H9 (cell line): ENCODE measurements at regions not wholly inside any gene's neighbourhood (a gene's known extent, or its start where the extent isn't known, plus 50 kb on each side); places are given as distances from the start of the nearest gene placed in this dataset.

Experiments used
- DNase-seq: peaks from one replicate; pipeline ENCODE4 v3.0.0-alpha.2; 2017
- H2AFZ ChIP-seq: one replicate; pipeline ENCODE4 v1.6.1; 2013; ENCODE audit warnings: mild to moderate bottlenecking, low read length, control low read depth, moderate library complexity
- H2AK5ac ChIP-seq: 2 replicates; pipeline ENCODE4 v1.6.1; 2013; ENCODE audit warnings: low read length, control low read depth, mixed read lengths; ENCODE audit not compliant: insufficient read length
- H2BK120ac ChIP-seq: one replicate; pipeline ENCODE4 v1.6.1; 2013; ENCODE audit warnings: low read depth, mild to moderate bottlenecking, low read length, control low read depth, inconsistent platforms; ENCODE audit not compliant: poor library complexity, severe bottlenecking
- H2BK12ac ChIP-seq: 2 replicates; pipeline ENCODE4 v1.6.1; 2013; ENCODE audit warnings: low read length, control low read depth, mixed read lengths, low read depth; ENCODE audit not compliant: insufficient read length
- H2BK15ac ChIP-seq: 2 replicates; pipeline ENCODE4 v1.6.1; 2013; ENCODE audit warnings: low read depth, low read length, control low read depth
- H2BK20ac ChIP-seq: one replicate; pipeline ENCODE4 v1.6.1; 2013; ENCODE audit warnings: low read depth, mild to moderate bottlenecking, low read length, control low read depth, inconsistent platforms; ENCODE audit not compliant: poor library complexity, severe bottlenecking
- H2BK5ac ChIP-seq: 2 replicates; pipeline ENCODE4 v1.6.1; 2013; ENCODE audit warnings: low read length, control low read depth, mixed read lengths; ENCODE audit not compliant: insufficient read length
- H3K14ac ChIP-seq: 2 replicates; pipeline ENCODE4 v1.6.1; 2013; ENCODE audit warnings: low read length, control low read depth; ENCODE audit not compliant: insufficient read depth
- H3K18ac ChIP-seq: 2 replicates; pipeline ENCODE4 v1.6.1; 2013; ENCODE audit warnings: low read depth, mild to moderate bottlenecking, mixed read lengths, low read length, control low read depth; ENCODE audit not compliant: insufficient read length
- H3K23ac ChIP-seq: 2 replicates; pipeline ENCODE4 v1.6.1; 2013; ENCODE audit warnings: low read length, control low read depth, mixed read lengths, low read depth; ENCODE audit not compliant: insufficient read length
- H3K23me2 ChIP-seq: 2 replicates; pipeline ENCODE4 v1.6.1; 2013; ENCODE audit warnings: low read depth, mild to moderate bottlenecking, mixed read lengths, low read length, control low read depth; ENCODE audit not compliant: insufficient read length, poor library complexity, severe bottlenecking
- H3K27ac ChIP-seq: 2 replicates; pipeline ENCODE4 v1.5.1; 2013; ENCODE audit warnings: low read length, control low read depth, mixed read lengths, low read depth; ENCODE audit not compliant: insufficient read length
- H3K27me3 ChIP-seq: 2 replicates; pipeline ENCODE4 v1.6.1; 2013; ENCODE audit warnings: low read length, control low read depth, inconsistent platforms; ENCODE audit not compliant: insufficient read depth
- H3K4ac ChIP-seq: 2 replicates; pipeline ENCODE4 v1.6.1; 2013; ENCODE audit warnings: low read depth, mild to moderate bottlenecking, control low read depth, inconsistent platforms, low read length, moderate library complexity
- H3K4me1 ChIP-seq: 2 replicates; pipeline ENCODE4 v1.6.1; 2013; ENCODE audit warnings: low read length, control low read depth, inconsistent platforms; ENCODE audit not compliant: insufficient read depth
- H3K4me2 ChIP-seq: 2 replicates; pipeline ENCODE4 v1.6.1; 2013; ENCODE audit warnings: low read length, control low read depth, mixed read lengths; ENCODE audit not compliant: insufficient read length, insufficient read depth
- H3K56ac ChIP-seq: 2 replicates; pipeline ENCODE4 v1.6.1; 2013; ENCODE audit warnings: low read depth, mild to moderate bottlenecking, mixed read lengths, low read length, control low read depth; ENCODE audit not compliant: insufficient read length
- H3K79me1 ChIP-seq: 2 replicates; pipeline ENCODE4 v1.6.1; 2013; ENCODE audit warnings: low read depth, mild to moderate bottlenecking, moderate library complexity, low read length, control low read depth, inconsistent platforms; ENCODE audit not compliant: insufficient read depth, poor library complexity, severe bottlenecking
- H3K79me2 ChIP-seq: 2 replicates; pipeline ENCODE4 v1.6.1; 2013; ENCODE audit warnings: low read length, control low read depth, inconsistent platforms; ENCODE audit not compliant: insufficient read depth
- H3K9ac ChIP-seq: 2 replicates; pipeline ENCODE4 v1.6.1; 2013; ENCODE audit warnings: low read length, control low read depth, mixed read lengths; ENCODE audit not compliant: insufficient read length; ENCODE audit errors: extremely low read depth
- H3K9me3 ChIP-seq: one replicate; pipeline ENCODE4 v1.6.1; 2013; ENCODE audit warnings: low read depth, low read length, inconsistent platforms; ENCODE audit not compliant: control insufficient read depth
- H3T11ph ChIP-seq: one replicate; pipeline ENCODE4 v1.6.1; 2013; ENCODE audit warnings: mild to moderate bottlenecking, low read length, control low read depth, inconsistent platforms
- H4K20me1 ChIP-seq: one replicate; pipeline ENCODE4 v1.6.1; 2013; ENCODE audit not compliant: control insufficient read depth, insufficient read length, insufficient read depth
- H4K5ac ChIP-seq: 2 replicates; pipeline ENCODE4 v1.6.1; 2013; ENCODE audit warnings: low read depth, mild to moderate bottlenecking, mixed read lengths, low read length, control low read depth; ENCODE audit not compliant: insufficient read length
- H4K8ac ChIP-seq: replicated peaks from 2 replicates; pipeline ENCODE4 v1.6.1; 2013; ENCODE audit warnings: low read length, control low read depth, mixed read lengths, low read depth; ENCODE audit not compliant: insufficient read length
- H4K91ac ChIP-seq: 2 replicates; pipeline ENCODE4 v1.6.1; 2013; ENCODE audit warnings: low read depth, mild to moderate bottlenecking, moderate library complexity, mixed read lengths, low read length, control low read depth; ENCODE audit not compliant: insufficient read length
- H3K27ac Mint-ChIP-seq, 3 experiments: 2 replicates in 2 of 3; 3 replicates in 1 of 3; pipeline ENCODE4 v1.8.0; 2020 to 2021; ENCODE audit warnings: mixed read lengths in 3 of 3, mild to moderate bottlenecking in 1 of 3, moderate library complexity in 1 of 3
- H3K27me3 Mint-ChIP-seq: 2 replicates; pipeline ENCODE4 v1.8.0; 2021; ENCODE audit warnings: low read depth, mild to moderate bottlenecking, moderate library complexity, mixed read lengths
- H3K36me3 Mint-ChIP-seq, 3 experiments: 2 replicates in 2 of 3; 3 replicates in 1 of 3; pipeline ENCODE4 v1.8.0; 2020 to 2021; ENCODE audit warnings: low read depth in 3 of 3, mixed read lengths in 3 of 3; ENCODE audit not compliant: insufficient read depth in 1 of 3
- H3K4me1 Mint-ChIP-seq, 2 experiments: 2 replicates each; pipeline ENCODE4 v1.8.0; 2020; ENCODE audit warnings: mixed read lengths in 2 of 2
- H3K4me3 Mint-ChIP-seq, 2 experiments: 2 replicates in 1 of 2; 3 replicates in 1 of 2; pipeline ENCODE4 v1.8.0; 2020 to 2021; ENCODE audit warnings: mild to moderate bottlenecking in 2 of 2, mixed read lengths in 2 of 2, moderate library complexity in 1 of 2
- H3K9me3 Mint-ChIP-seq, 2 experiments: 2 replicates in 1 of 2; 3 replicates in 1 of 2; pipeline ENCODE4 v1.8.0; 2020; ENCODE audit warnings: mild to moderate bottlenecking in 2 of 2, mixed read lengths in 2 of 2, moderate library complexity in 1 of 2
- CTCF ChIP-seq: fragments of 200-600 bp; sonication (generic); conservative IDR thresholded peaks from 3 replicates; pipeline ENCODE4 v1.8.0; 2021; ENCODE audit warnings: antibody characterized with exemption, mild to moderate bottlenecking
- WGBS: extraction: QIAGEN DNeasy Blood & Tissue Kit; methylation state at CpG from one replicate; pipeline ENCODE4 v1.1.7; 2013; ENCODE audit warnings: missing lambda C conversion rate, low lambda C conversion rate, mixed read lengths; ENCODE audit not compliant: insufficient read length; ENCODE audit errors: extremely low coverage; 5-methylcytosine and 5-hydroxymethylcytosine counted together

GRCh38 chr10:65341323-65341925, 1584.4 kb upstream of the LRRTM3 start:
- H3K23ac ChIP-seq: no peak overlapping the region
- no peak overlapping the region for H3K56ac ChIP-seq
- Mint-ChIP-seq H3K27me3 (no peaks in the 10 kb centered on the region), H3K9me3 (no peaks in the 10 kb centered on the region), H3K36me3 (no peaks in the 10 kb centered on the region), H3K27ac (no peak overlapping the region), H3K4me1 (no peaks in the 10 kb centered on the region), H3K4me3 (no peak overlapping the region)
- no peak overlapping the region for H3K9ac ChIP-seq
- no peak overlapping the region for H2BK15ac ChIP-seq
- H4K91ac ChIP-seq: no peak overlapping the region
- H4K20me1 ChIP-seq: no peaks in the 10 kb centered on the region
- no peak overlapping the region for H4K8ac ChIP-seq
- no peaks in the 10 kb centered on the region for H3K79me2 ChIP-seq
- no peak overlapping the region for H3K27ac ChIP-seq
- H2BK5ac ChIP-seq: no peak overlapping the region
- H3K14ac ChIP-seq: no peak overlapping the region
- H3K4me2 ChIP-seq: no peak overlapping the region
- no peak for TF ChIP-seq CTCF
- no peak overlapping the region for H4K5ac ChIP-seq
- H3K4ac ChIP-seq: no peak overlapping the region
- no peak overlapping the region for H2BK120ac ChIP-seq
- no peaks in the 10 kb centered on the region for H3K79me1 ChIP-seq
- no peak for DNase-seq
- H3K18ac ChIP-seq: no peak overlapping the region
- H3K23me2 ChIP-seq: no peaks in the 10 kb centered on the region
- H3K27me3 ChIP-seq: no peaks in the 10 kb centered on the region
- H2AFZ ChIP-seq: no peak overlapping the region
- WGBS: no CpG with 5 or more reads among the region's 4 CpGs
- no peak overlapping the region for H2BK12ac ChIP-seq
- H2BK20ac ChIP-seq: no peak overlapping the region
- H3K4me1 ChIP-seq: no peaks in the 10 kb centered on the region
- no peak overlapping the region for H2AK5ac ChIP-seq
- H3T11ph ChIP-seq: no peak overlapping the region
- no peaks in the 10 kb centered on the region for H3K9me3 ChIP-seq
